ENCODE measurements at regions not wholly inside any gene's neighbourhood (a gene's known extent, or its start where the extent isn't known, plus 50 kb on each side); places are given as distances from the start of the nearest gene placed in this dataset.

GRCh38 chr6:126546541-126547120 is 206.7 kb downstream of the CENPW start:
- no peak overlapping the region for H3K4me3 ChIP-seq
- H3K36me3 ChIP-seq, result no peaks in the 10 kb centered on the region
- TF ChIP-seq POLR2A (IDR thresholded peaks at IDR 0.05), result no peak
- TF ChIP-seq, protein P1, sequence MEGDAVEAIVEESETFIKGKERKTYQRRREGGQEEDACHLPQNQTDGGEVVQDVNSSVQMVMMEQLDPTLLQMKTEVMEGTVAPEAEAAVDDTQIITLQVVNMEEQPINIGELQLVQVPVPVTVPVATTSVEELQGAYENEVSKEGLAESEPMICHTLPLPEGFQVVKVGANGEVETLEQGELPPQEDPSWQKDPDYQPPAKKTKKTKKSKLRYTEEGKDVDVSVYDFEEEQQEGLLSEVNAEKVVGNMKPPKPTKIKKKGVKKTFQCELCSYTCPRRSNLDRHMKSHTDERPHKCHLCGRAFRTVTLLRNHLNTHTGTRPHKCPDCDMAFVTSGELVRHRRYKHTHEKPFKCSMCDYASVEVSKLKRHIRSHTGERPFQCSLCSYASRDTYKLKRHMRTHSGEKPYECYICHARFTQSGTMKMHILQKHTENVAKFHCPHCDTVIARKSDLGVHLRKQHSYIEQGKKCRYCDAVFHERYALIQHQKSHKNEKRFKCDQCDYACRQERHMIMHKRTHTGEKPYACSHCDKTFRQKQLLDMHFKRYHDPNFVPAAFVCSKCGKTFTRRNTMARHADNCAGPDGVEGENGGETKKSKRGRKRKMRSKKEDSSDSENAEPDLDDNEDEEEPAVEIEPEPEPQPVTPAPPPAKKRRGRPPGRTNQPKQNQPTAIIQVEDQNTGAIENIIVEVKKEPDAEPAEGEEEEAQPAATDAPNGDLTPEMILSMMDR (IDR thresholded peaks at IDR 0.05), result no peak
- H3K27me3 ChIP-seq, result no peaks in the 10 kb centered on the region
- H3K27ac ChIP-seq, result no peak overlapping the region
- no peaks in the 10 kb centered on the region for H3K4me1 ChIP-seq
- DNase-seq, result no peak
- no peaks in the 10 kb centered on the region for H3K9me3 ChIP-seq
- intact Hi-C loops (cut with DNase I), result no loop called here
- 18 to 32% methylated on average over 1 of the region's 1 CpG for WGBS, 2 donors

DNA sequence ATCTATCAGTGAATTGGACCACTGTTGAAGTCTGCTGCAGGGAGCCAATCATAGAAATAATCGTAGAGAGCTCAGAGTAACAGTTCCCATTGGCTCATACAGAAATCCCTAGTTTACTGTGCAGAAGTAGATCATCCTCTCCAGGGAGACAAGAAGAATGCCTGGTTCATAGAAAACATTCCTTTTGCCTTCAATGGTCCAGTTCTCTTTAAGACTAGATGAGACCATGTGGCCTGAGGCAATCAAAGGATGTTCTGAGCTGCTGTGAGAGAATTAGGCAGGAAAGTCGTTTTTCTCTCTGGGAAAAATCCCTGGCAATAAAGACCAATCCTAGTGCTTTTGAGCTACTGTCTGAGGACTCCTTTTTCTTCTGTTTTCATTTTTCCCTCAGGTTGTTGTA is 208.4 kb downstream of the CENPW start:
- WGBS, 2 donors, result 49 to 61% methylated on average over 2 of the region's 2 CpGs
- Histone ChIP-seq H3K4me1 (no peaks in the 10 kb centered on the region), H3K36me3 (no peaks in the 10 kb centered on the region), H3K27me3 (no peaks in the 10 kb centered on the region), H3K9me3 (no peaks in the 10 kb centered on the region), H3K4me3 (no peak overlapping the region), H3K27ac (no peak overlapping the region)
- intact Hi-C loops (cut with DNase I), result no loop called here
- DNase-seq, result no peak
- TF ChIP-seq, protein P1 (IDR thresholded peaks at IDR 0.05), result no peak
- TF ChIP-seq POLR2A (IDR thresholded peaks at IDR 0.05), result no peak

DNA sequence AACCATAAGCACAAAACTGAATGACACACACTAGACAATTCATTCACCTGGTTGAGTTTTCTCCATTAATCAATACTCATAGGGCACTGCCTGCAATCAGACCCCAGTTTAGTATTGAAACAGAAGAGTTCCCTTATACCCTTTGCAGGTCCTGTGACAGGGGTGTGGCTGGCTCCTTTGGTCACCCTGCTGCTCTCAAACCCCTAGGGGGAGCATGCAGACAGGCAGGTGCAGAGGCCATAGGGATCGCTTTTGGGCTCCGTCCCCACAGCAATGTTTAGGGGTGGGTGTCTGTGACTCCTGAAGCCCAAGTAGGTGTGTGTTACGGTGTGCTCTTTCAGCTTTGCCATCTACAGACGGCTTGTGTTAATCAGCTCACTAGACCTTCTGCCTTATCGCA is 210.4 kb downstream of the CENPW start:
- intact Hi-C loops (cut with DNase I), result no loop called here

DNA sequence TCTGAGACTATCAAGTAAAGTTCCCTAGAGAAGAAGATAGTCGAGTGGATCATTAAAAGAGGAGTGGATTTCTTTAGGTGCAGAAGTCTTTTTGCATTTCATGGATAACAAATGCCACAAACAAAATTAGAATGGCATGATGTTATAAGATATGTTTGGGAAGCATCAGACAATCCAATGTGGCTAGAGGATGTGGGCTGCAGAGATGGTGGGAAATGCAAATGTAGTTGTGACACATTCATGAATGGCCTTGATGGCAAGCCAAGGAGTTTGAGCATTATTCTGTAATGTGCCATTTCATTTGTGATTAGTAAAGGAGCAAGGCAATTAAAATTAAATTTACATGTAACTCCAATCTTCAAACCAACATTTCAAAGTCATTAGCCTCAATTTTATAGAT is 211.9 kb downstream of the CENPW start:
- H3K4me1 ChIP-seq, result no peaks in the 10 kb centered on the region
- TF ChIP-seq POLR2A (IDR thresholded peaks at IDR 0.05), result no peak
- H3K36me3 ChIP-seq, result no peaks in the 10 kb centered on the region
- no peaks in the 10 kb centered on the region for H3K27me3 ChIP-seq
- no peaks in the 10 kb centered on the region for H3K9me3 ChIP-seq
- intact Hi-C loops (cut with DNase I), result no loop called here
- no peak for DNase-seq
- no peak overlapping the region for H3K4me3 ChIP-seq
- WGBS, 2 donors, result 76 to 82% methylated on average over 1 of the region's 1 CpG
- no peak overlapping the region for H3K27ac ChIP-seq

More for the DNA sequence above, 210.4 kb downstream of the CENPW start:
- TF ChIP-seq POLR2A (IDR thresholded peaks at IDR 0.05), result no peak
- TF ChIP-seq, protein P1 (IDR thresholded peaks at IDR 0.05), result no peak
- no peaks in the 10 kb centered on the region for H3K27me3 ChIP-seq
- no peaks in the 10 kb centered on the region for H3K4me1 ChIP-seq
- no peak overlapping the region for H3K27ac ChIP-seq
- 86 to 87% methylated on average over 3 to 4 of the region's 5 CpGs for WGBS, 2 donors
- H3K9me3 ChIP-seq, result no peaks in the 10 kb centered on the region
- no peak for DNase-seq
- H3K4me3 ChIP-seq, result no peak overlapping the region
- H3K36me3 ChIP-seq, result no peaks in the 10 kb centered on the region

DNA sequence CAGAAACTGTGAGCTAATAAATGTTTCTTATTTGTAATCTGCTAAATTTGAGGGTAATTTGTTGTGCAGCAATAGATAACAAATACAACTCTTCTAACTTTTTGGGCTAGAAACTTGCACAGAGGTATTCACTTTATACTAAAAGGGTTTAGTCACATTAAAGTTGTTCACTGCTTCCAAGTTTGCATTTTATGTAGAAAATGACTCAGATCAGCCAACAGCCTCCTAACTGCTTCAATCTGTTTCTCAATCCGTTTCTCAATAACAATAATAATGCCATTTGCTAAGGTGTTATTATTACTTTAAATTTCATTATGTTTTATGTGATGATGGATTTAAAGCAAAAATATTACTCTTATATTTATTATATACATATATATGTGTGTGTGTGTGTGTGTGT is 213.9 kb downstream of the CENPW start:
- TF ChIP-seq POLR2A (IDR thresholded peaks at IDR 0.05), result no peak
- TF ChIP-seq, protein P1 (IDR thresholded peaks at IDR 0.05), result no peak
- no peak overlapping the region for H3K27ac ChIP-seq
- intact Hi-C loops (cut with DNase I), result no loop called here
- H3K4me3 ChIP-seq, result no peak overlapping the region
- no peaks in the 10 kb centered on the region for H3K4me1 ChIP-seq
- WGBS, 2 donors, result 52 to 75% methylated on average over 1 of the region's 1 CpG
- H3K9me3 ChIP-seq, result peaks cover 0 to 2% (median 0%) of the 10 kb centered on the region in 3 donors
- no peaks in the 10 kb centered on the region for H3K27me3 ChIP-seq
- DNase-seq, result no peak
- no peaks in the 10 kb centered on the region for H3K36me3 ChIP-seq

DNA sequence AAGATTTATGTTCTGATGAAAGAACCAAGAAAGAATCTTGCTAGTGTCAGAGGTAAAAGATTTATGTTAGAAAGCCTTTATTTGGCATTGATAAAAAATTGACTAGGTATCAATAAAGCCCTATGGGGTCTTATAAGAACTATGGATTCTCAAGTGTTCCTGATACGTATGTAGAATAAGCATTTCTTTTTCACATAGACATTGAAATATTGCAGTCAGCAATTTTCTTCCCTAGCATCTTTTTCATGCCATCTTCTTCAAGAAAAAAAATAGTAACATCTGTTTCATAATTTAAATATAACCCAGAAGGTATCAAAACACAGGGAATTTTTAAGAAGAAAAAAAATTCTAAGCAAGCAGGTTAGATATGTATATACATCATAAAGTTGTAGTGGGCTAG is 230.6 kb downstream of the CENPW start:
- no peaks in the 10 kb centered on the region for H3K4me1 ChIP-seq
- no peak overlapping the region for H3K4me3 ChIP-seq
- no peak for DNase-seq
- no peaks in the 10 kb centered on the region for H3K27me3 ChIP-seq
- H3K36me3 ChIP-seq, result no peaks in the 10 kb centered on the region
- intact Hi-C loops (cut with DNase I), result no loop called here
- whole genome bisulfite sequencing, 2 donors, result 80 to 81% methylated on average over 1 of the region's 1 CpG
- no peaks in the 10 kb centered on the region for H3K9me3 ChIP-seq
- H3K27ac ChIP-seq, result no peak overlapping the region
- TF ChIP-seq, protein P1 (IDR thresholded peaks at IDR 0.05), result no peak

All from esophagus squamous epithelium (tissue), 5 donors.